ENCODE measurements at regions not wholly inside any gene's neighbourhood (a gene's known extent, or its start where the extent isn't known, plus 50 kb on each side); places are given as distances from the start of the nearest gene placed in this dataset.

DNA sequence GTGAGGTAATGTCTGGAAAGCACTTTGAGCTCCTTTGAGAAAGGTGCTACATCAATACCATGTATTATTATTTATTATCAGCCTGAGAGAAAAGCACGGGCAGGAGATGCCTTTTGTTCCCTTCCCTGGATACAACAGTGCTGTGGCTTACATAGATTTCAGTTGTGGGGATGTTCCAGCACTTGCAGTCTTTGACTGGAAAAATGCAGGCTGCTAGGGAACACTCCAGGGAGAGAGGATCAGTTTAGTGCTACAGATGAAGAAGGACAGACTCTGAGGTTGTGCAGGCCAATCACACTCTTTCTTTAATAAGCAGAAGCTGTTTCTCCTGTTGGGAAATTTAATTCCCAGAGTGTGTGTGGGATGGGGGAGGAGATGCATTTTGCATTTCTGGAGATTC, 94.5 kb upstream of the OBI1 start:
- Histone ChIP-seq H3K36me3 (ENCODE audit: insufficient read depth, low read length) (no peaks in the 10 kb centered on the region), H3K27me3 (ENCODE audit: insufficient read depth, low read length, poor library complexity, severe bottlenecking) (no peaks in the 10 kb centered on the region), H4K20me1 (ENCODE audit: insufficient read depth, low read length, poor library complexity, severe bottlenecking) (no peaks in the 10 kb centered on the region), H3K4me3 (ENCODE audit: low read length, poor library complexity, severe bottlenecking) (no peak overlapping the region), H3K9ac (ENCODE audit: low read depth, low read length, poor library complexity, severe bottlenecking) (no peak overlapping the region), H3K4me2 (ENCODE audit: low read depth, low read length, poor library complexity, severe bottlenecking) (no peak overlapping the region), H3F3A (ENCODE audit: low read depth) (no peaks in the 10 kb centered on the region), H2AFZ (ENCODE audit: low read length) (no peak overlapping the region), H3K9me3 (ENCODE audit: insufficient read depth, low read depth, low read length) (no peaks in the 10 kb centered on the region), H3K79me2 (ENCODE audit: insufficient read depth, low read length) (no peaks in the 10 kb centered on the region), H3K4me1 (ENCODE audit: insufficient read depth, low read length, poor library complexity, severe bottlenecking) (no peaks in the 10 kb centered on the region), H3K9me2 (replicated peaks; ENCODE audit: low read depth, low read length) (no peaks in the 10 kb centered on the region)
- TF ChIP-seq CTCF (conservative IDR thresholded peaks at IDR 0.05; ENCODE audit: low read length), result no peak
- TF ChIP-seq EZH2phosphoT487 (IDR thresholded peaks at IDR 0.05; ENCODE audit: borderline replicate concordance), result no peak

- Histone ChIP-seq H3F3A (ENCODE audit: low read depth) (no peaks in the 10 kb centered on the region), H3K4me2 (ENCODE audit: low read depth, low read length, poor library complexity, severe bottlenecking) (no peak overlapping the region), H3K79me2 (ENCODE audit: insufficient read depth, low read length) (no peaks in the 10 kb centered on the region), H3K36me3 (ENCODE audit: insufficient read depth, low read length) (no peaks in the 10 kb centered on the region), H3K27me3 (ENCODE audit: insufficient read depth, low read length, poor library complexity, severe bottlenecking) (no peaks in the 10 kb centered on the region), H3K9ac (ENCODE audit: low read depth, low read length, poor library complexity, severe bottlenecking) (no peak overlapping the region), H3K4me1 (ENCODE audit: insufficient read depth, low read length, poor library complexity, severe bottlenecking) (no peaks in the 10 kb centered on the region), H3K9me3 (ENCODE audit: insufficient read depth, low read depth, low read length) (no peaks in the 10 kb centered on the region), H2AFZ (ENCODE audit: low read length) (no peak overlapping the region), H3K9me2 (replicated peaks; ENCODE audit: low read depth, low read length) (no peaks in the 10 kb centered on the region), H4K20me1 (ENCODE audit: insufficient read depth, low read length, poor library complexity, severe bottlenecking) (no peaks in the 10 kb centered on the region), H3K4me3 (ENCODE audit: low read length, poor library complexity, severe bottlenecking) (no peak overlapping the region)
- TF ChIP-seq EZH2phosphoT487 (IDR thresholded peaks at IDR 0.05; ENCODE audit: borderline replicate concordance) (no peak), CTCF (conservative IDR thresholded peaks at IDR 0.05; ENCODE audit: low read length) (no peak)
Observed at GRCh38 chr13:78750735-78751134, 91.8 kb upstream of the OBI1 start.

GRCh38 chr13:78743973-78744372, 85.0 kb upstream of the OBI1 start:
- no peak overlapping the region for H3K9ac ChIP-seq (ENCODE audit: low read depth, low read length, poor library complexity, severe bottlenecking)
- H3K4me3 ChIP-seq (ENCODE audit: low read length, poor library complexity, severe bottlenecking), result no peak overlapping the region
- H3K9me2 ChIP-seq (replicated peaks; ENCODE audit: low read depth, low read length), result no peaks in the 10 kb centered on the region
- no peaks in the 10 kb centered on the region for H3K27me3 ChIP-seq (ENCODE audit: insufficient read depth, low read length, poor library complexity, severe bottlenecking)
- H3F3A ChIP-seq (ENCODE audit: low read depth), result no peaks in the 10 kb centered on the region
- H3K4me1 ChIP-seq (ENCODE audit: insufficient read depth, low read length, poor library complexity, severe bottlenecking), result no peaks in the 10 kb centered on the region
- H3K4me2 ChIP-seq (ENCODE audit: low read depth, low read length, poor library complexity, severe bottlenecking), result no peak overlapping the region
- H2AFZ ChIP-seq (ENCODE audit: low read length), result no peak overlapping the region
- H3K9me3 ChIP-seq (ENCODE audit: insufficient read depth, low read depth, low read length), result no peaks in the 10 kb centered on the region
- no peak for TF ChIP-seq EZH2phosphoT487 (IDR thresholded peaks at IDR 0.05; ENCODE audit: borderline replicate concordance)
- no peak for TF ChIP-seq CTCF (conservative IDR thresholded peaks at IDR 0.05; ENCODE audit: low read length)
- no peaks in the 10 kb centered on the region for H3K36me3 ChIP-seq (ENCODE audit: insufficient read depth, low read length)
- H4K20me1 ChIP-seq (ENCODE audit: insufficient read depth, low read length, poor library complexity, severe bottlenecking), result no peaks in the 10 kb centered on the region
- H3K79me2 ChIP-seq (ENCODE audit: insufficient read depth, low read length), result no peaks in the 10 kb centered on the region
